SK-N-SH (cell line): ENCODE measurements at regions not wholly inside any gene's neighbourhood (a gene's known extent, or its start where the extent isn't known, plus 50 kb on each side); places are given as distances from the start of the nearest gene placed in this dataset.
A peak's percentile ranks its signal among the peaks of the same experiment; 100 is the strongest.

Source experiments
- CTCF ChIA-PET: fragments of 300-600, 350-600 bp; formaldehyde crosslinking; extraction: SDS; loops from one replicate; lab custom pipeline; 2021; lab: Yijun Ruan, JAX
- POLR2A ChIA-PET: fragments of 350-600 bp; sonication (Branson Sonifier 250); formaldehyde crosslinking; extraction: SDS; loops from one replicate; lab custom pipeline; 2020; ENCODE audit warnings: antibody characterized with exemption, inconsistent platforms; lab: Yijun Ruan, JAX
- DNase-seq: peaks from one replicate; pipeline ENCODE4 v3.0.0; 2012
- H2AFZ ChIP-seq: fragments of 200-600 bp; sonication (generic); 2 replicates; pipeline ENCODE4 v1.8.1; 2016; ENCODE audit warnings: antibody characterized with exemption, mild to moderate bottlenecking, low read depth
- H3F3A ChIP-seq: fragments of 200-600 bp; sonication (generic); replicated peaks from 2 replicates; pipeline ENCODE3; 2016; ENCODE audit warnings: antibody characterized with exemption, mild to moderate bottlenecking; ENCODE audit not compliant: insufficient read depth
- H3K27ac ChIP-seq, 2 experiments: fragments of 200-500 bp in 1 of 2; fragments of 200-600 bp in 1 of 2; sonication (Bioruptor generic) in 1 of 2; sonication (generic), shearing (Covaris generic) in 1 of 2; 2 replicates each; pipeline versions ENCODE4 v1.5.1 to v1.6.1; 2014 to 2016; ENCODE audit warnings: low read depth in 2 of 2, inconsistent platforms in 1 of 2, low read length in 1 of 2, mild to moderate bottlenecking in 1 of 2, mixed read lengths in 1 of 2
- H3K27me3 ChIP-seq: fragments of 200-600 bp; sonication (generic), shearing (Covaris generic); 2 replicates; pipeline ENCODE4 v1.6.1; 2016; ENCODE audit warnings: mixed run types; ENCODE audit not compliant: insufficient read depth
- H3K36me3 ChIP-seq, 2 experiments: fragments of 200-500 bp in 1 of 2; fragments of 200-600 bp in 1 of 2; sonication (Bioruptor generic) in 1 of 2; sonication (generic) in 1 of 2; replicated peaks in 1 of 2; 2 replicates each; pipeline versions ENCODE3 to v1.5.1; 2014 to 2016; ENCODE audit warnings: low read length in 1 of 2, mild to moderate bottlenecking in 1 of 2; ENCODE audit not compliant: insufficient read depth in 2 of 2, control insufficient read depth in 1 of 2
- H3K4me1 ChIP-seq, 2 experiments: fragments of 200-500 bp in 1 of 2; fragments of 200-600 bp in 1 of 2; sonication (Bioruptor generic) in 1 of 2; sonication (generic), shearing (Covaris generic) in 1 of 2; 2 replicates each; pipeline versions ENCODE4 v1.5.1 to v1.6.1; 2014 to 2016; ENCODE audit warnings: low read depth in 1 of 2, low read length in 1 of 2, mixed run types in 1 of 2; ENCODE audit not compliant: insufficient read depth in 2 of 2, control insufficient read depth in 1 of 2
- H3K4me2 ChIP-seq: fragments of 200-600 bp; sonication (generic), shearing (Covaris generic); 2 replicates; pipeline ENCODE4 v1.6.1; 2017; ENCODE audit warnings: mixed run types
- H3K4me3 ChIP-seq, 2 experiments: fragments of 200-500 bp in 1 of 2; fragments of 200-600 bp in 1 of 2; sonication (Bioruptor generic) in 1 of 2; sonication (generic), shearing (Covaris generic) in 1 of 2; 2 replicates each; pipeline versions ENCODE4 v1.5.1 to v1.8.1; 2014 to 2016; ENCODE audit warnings: low read depth in 2 of 2, inconsistent platforms in 1 of 2, low read length in 1 of 2, mild to moderate bottlenecking in 1 of 2, mixed read lengths in 1 of 2, moderate library complexity in 1 of 2
- H3K79me2 ChIP-seq: fragments of 200-600 bp; sonication (generic); 2 replicates; pipeline ENCODE4 v1.8.1; 2017; ENCODE audit warnings: mild to moderate bottlenecking; ENCODE audit not compliant: insufficient read depth
- H3K9ac ChIP-seq: fragments of 200-600 bp; sonication (generic); 2 replicates; pipeline ENCODE4 v1.6.1; 2017; ENCODE audit warnings: mixed run types
- H3K9me2 ChIP-seq: fragments of 200-600 bp; sonication (generic); 2 replicates; pipeline ENCODE4 v1.6.1; 2017; ENCODE audit warnings: mixed run types
- H3K9me3 ChIP-seq: fragments of 200-600 bp; sonication (generic); 2 replicates; pipeline ENCODE4 v1.6.1; 2017; ENCODE audit warnings: mixed run types, mild to moderate bottlenecking, moderate library complexity
- H4K20me1 ChIP-seq: fragments of 200-600 bp; sonication (generic); 2 replicates; pipeline ENCODE4 v1.6.1; 2017; ENCODE audit warnings: mild to moderate bottlenecking, mixed run types; ENCODE audit not compliant: insufficient read depth
- CTCF ChIP-seq: fragments of 200-600 bp; sonication (generic); IDR thresholded peaks from 2 replicates; pipeline ENCODE4 v1.6.1; 2017; ENCODE audit warnings: antibody characterized with exemption, mild to moderate bottlenecking, moderate library complexity
- EP300 ChIP-seq, 2 experiments: IDR thresholded peaks; 2 replicates each; pipeline versions ENCODE4 v1.4.0 to v1.6.1; 2012; ENCODE audit warnings: borderline replicate concordance in 1 of 2, low read depth in 1 of 2, low read length in 1 of 2
- EZH2phosphoT487 ChIP-seq: fragments of 200-600 bp; sonication (generic); IDR thresholded peaks from 2 replicates; pipeline ENCODE4 v1.6.1; 2017; ENCODE audit warnings: low read depth, mixed run types, mild to moderate bottlenecking, antibody characterized with exemption, moderate library complexity, borderline replicate concordance
- FOXJ3 ChIP-seq: sonication (generic); formaldehyde crosslinking; IDR thresholded peaks from 2 replicates; pipeline ENCODE4 v1.5.1; 2020; ENCODE audit warnings: mild to moderate bottlenecking, missing genetic modification reagents
- FOXM1 ChIP-seq: IDR thresholded peaks from 2 replicates; pipeline ENCODE4 v1.4.0; 2012; ENCODE audit warnings: low read depth, mild to moderate bottlenecking
- GABPA ChIP-seq: IDR thresholded peaks from 2 replicates; pipeline ENCODE4 v1.4.0; 2012; ENCODE audit warnings: low read depth, mild to moderate bottlenecking
- JUND ChIP-seq: IDR thresholded peaks from 2 replicates; pipeline ENCODE4 v1.4.0; 2012
- NFIC ChIP-seq: IDR thresholded peaks from 2 replicates; pipeline ENCODE4 v1.4.0; 2012; ENCODE audit warnings: borderline replicate concordance
- PBX3 ChIP-seq: IDR thresholded peaks from 2 replicates; pipeline ENCODE4; 2012
- POLR2AphosphoS5 ChIP-seq: IDR thresholded peaks from 2 replicates; pipeline ENCODE4 v1.6.1; 2012; ENCODE audit warnings: low read depth, low read length
- RAD21 ChIP-seq: IDR thresholded peaks from 2 replicates; pipeline ENCODE4 v1.6.1; 2012; ENCODE audit warnings: mild to moderate bottlenecking, low read length
- SIN3A ChIP-seq: IDR thresholded peaks from 2 replicates; pipeline ENCODE4 v1.6.1; 2012; ENCODE audit warnings: low read depth, mild to moderate bottlenecking, low read length, moderate library complexity, borderline replicate concordance
- SMC3 ChIP-seq: IDR thresholded peaks from 2 replicates; pipeline ENCODE4 v1.6.1; 2012; ENCODE audit warnings: low read depth, low read length, improper control_type of control experiment
- TAF1 ChIP-seq: IDR thresholded peaks from 2 replicates; pipeline ENCODE4 v1.6.1; 2012; ENCODE audit warnings: low read depth, mild to moderate bottlenecking, low read length, moderate library complexity, borderline replicate concordance
- TCF12 ChIP-seq: IDR thresholded peaks from 2 replicates; pipeline ENCODE4 v1.4.0; 2012
- USF2 ChIP-seq: fragments of 150-350 bp; IDR thresholded peaks from 2 replicates; pipeline ENCODE4 v1.6.1; 2017; ENCODE audit warnings: antibody characterized with exemption, low read length, low read depth, borderline replicate concordance
- WGBS: methylation state at CpG from one replicate; pipeline ENCODE4 v1.1.6; 2017; ENCODE audit warnings: low lambda C conversion rate; 5-methylcytosine and 5-hydroxymethylcytosine counted together

- H3K9me3 ChIP-seq, result no peaks in the 10 kb centered on the region
- H3K36me3 ChIP-seq, result no peaks in the 10 kb centered on the region
- TF ChIP-seq TAF1 (no peak), FOXM1 (no peak), EP300 (IDR thresholded peaks at IDR 0.05; ENCODE audit: borderline replicate concordance in 1 of 2, low read depth in 1 of 2, low read length in 1 of 2) (no peak), USF2 (no peak), SIN3A (no peak), SMC3 (no peak), TCF12 (no peak), CTCF (no peak), POLR2AphosphoS5 (no peak)
- no peaks in the 10 kb centered on the region; a peak in 2 of 4 replicates for H3K4me1 ChIP-seq
- no peaks in the 10 kb centered on the region for H3K79me2 ChIP-seq
- no peaks in the 10 kb centered on the region for H3K9me2 ChIP-seq
- no peaks in the 10 kb centered on the region for H4K20me1 ChIP-seq
- no peaks in the 10 kb centered on the region for H3F3A ChIP-seq
- no peak for DNase-seq
- H3K27me3 ChIP-seq, result no peaks in the 10 kb centered on the region
- ChIA-PET POLR2A (interaction anchor here (0.7 kb wide), 1 partner anchor 1058 kb away, joined by 3 read pairs; no protein-coding TSS in a partner anchor), CTCF (no interaction called here)
- no peak overlapping the region; a peak in 1 of 4 replicates for H3K27ac ChIP-seq
- no peak overlapping the region for H3K4me3 ChIP-seq
- H2AFZ ChIP-seq, result no peak overlapping the region
- no peak overlapping the region for H3K4me2 ChIP-seq
- 54% methylated on average over 1 of the region's 1 CpG for WGBS
- no peak overlapping the region for H3K9ac ChIP-seq
Observed at GRCh38 chr12:28877854-28878253, 271.2 kb upstream of the FAR2 start.

GRCh38 chr12:28878629-28879028 lies 270.4 kb upstream of the FAR2 start:
- Histone ChIP-seq H3K9me3 (no peaks in the 10 kb centered on the region), H3K9me2 (no peaks in the 10 kb centered on the region), H3K27me3 (no peaks in the 10 kb centered on the region), H3K79me2 (no peaks in the 10 kb centered on the region), H2AFZ (no peak overlapping the region), H3K4me1 (no peaks in the 10 kb centered on the region; a peak in 2 of 4 replicates), H4K20me1 (no peaks in the 10 kb centered on the region), H3K36me3 (no peaks in the 10 kb centered on the region), H3F3A (no peaks in the 10 kb centered on the region), H3K4me3 (no peak overlapping the region), H3K27ac (peak overlapping the region; percentile 23 to 43; a peak in 2 of 4 replicates), H3K4me2 (no peak overlapping the region), H3K9ac (no peak overlapping the region)
- ChIA-PET CTCF (no interaction called here), POLR2A (no interaction called here)
- TF ChIP-seq SMC3, result no peak
- TF ChIP-seq RAD21, result no peak
- no peak for TF ChIP-seq JUND
- TF ChIP-seq TCF12, result peak; percentile 68
- TF ChIP-seq EP300 (IDR thresholded peaks at IDR 0.05; ENCODE audit: borderline replicate concordance in 1 of 2, low read depth in 1 of 2, low read length in 1 of 2), result peak in 1 of 2 experiments; percentile 35; a peak in 2 of 4 replicates
- no peak for TF ChIP-seq GABPA
- TF ChIP-seq NFIC, result peak; percentile 20; the same call in 1 of the 2 replicates
- no peak for TF ChIP-seq FOXJ3 (CRISPR knock-in tag)
- TF ChIP-seq EZH2phosphoT487, result no peak
- TF ChIP-seq PBX3, result peak; percentile 32; the same call in 1 of the 2 replicates
- 25% methylated on average over 2 of the region's 2 CpGs for WGBS
- DNase-seq, result peak; percentile 16
